HG03521 (cell line): ENCODE measurements at regions not wholly inside any gene's neighbourhood (a gene's known extent, or its start where the extent isn't known, plus 50 kb on each side); places are given as distances from the start of the nearest gene placed in this dataset.

Experiments used
- ATAC-seq: cut with Tn5 transposase; IDR thresholded peaks from one replicate; pipeline ENCODE4 v1.9.1; 2021; ENCODE audit warnings: mild to moderate bottlenecking, moderate library complexity; ENCODE audit not compliant: unreplicated experiment

- no peak for ATAC-seq
These were observed 1825.1 kb upstream of the IGFBP7 start for GRCh38 chr4:58935332-58935731.

- ATAC-seq, result no peak
These were observed 1826.3 kb upstream of the IGFBP7 start for GRCh38 chr4:58936436-58936835.

GRCh38 chr4:58940167-58940566 is 1830.0 kb upstream of the IGFBP7 start:
- no peak for ATAC-seq

- no peak for ATAC-seq
These were observed 1831.1 kb upstream of the IGFBP7 start for GRCh38 chr4:58941286-58941685.

GRCh38 chr4:58953575-58953974 is 1843.4 kb upstream of the IGFBP7 start:
- ATAC-seq, result no peak

- ATAC-seq, result no peak
These were observed 1847.5 kb upstream of the IGFBP7 start for GRCh38 chr4:58957711-58958110.

GRCh38 chr4:58961283-58961682 is 1851.1 kb upstream of the IGFBP7 start:
- no peak for ATAC-seq

- no peak for ATAC-seq
These were observed 1851.7 kb upstream of the IGFBP7 start for GRCh38 chr4:58961925-58962324.

GRCh38 chr4:58962424-58962823 is 1852.2 kb upstream of the IGFBP7 start:
- no peak for ATAC-seq

- ATAC-seq, result no peak
These were observed 1871.6 kb upstream of the IGFBP7 start for GRCh38 chr4:58981828-58982227.

- no peak for ATAC-seq
These were observed 1873.7 kb upstream of the IGFBP7 start for GRCh38 chr4:58983887-58984286.

- ATAC-seq, result no peak
These were observed 1892.0 kb upstream of the IGFBP7 start for GRCh38 chr4:59002148-59002547.

GRCh38 chr4:59024257-59024656 is 1914.1 kb upstream of the IGFBP7 start:
- no peak for ATAC-seq

GRCh38 chr4:59037812-59038211 is 1927.6 kb upstream of the IGFBP7 start:
- no peak for ATAC-seq

- ATAC-seq, result no peak
These were observed 1928.9 kb upstream of the IGFBP7 start for GRCh38 chr4:59039046-59039445.

GRCh38 chr4:59044286-59044900 is 1934.2 kb upstream of the IGFBP7 start:
- ATAC-seq, result no peak

GRCh38 chr4:59054086-59054485 is 1943.9 kb upstream of the IGFBP7 start:
- no peak for ATAC-seq

- no peak for ATAC-seq
These were observed 1947.6 kb upstream of the IGFBP7 start for GRCh38 chr4:59057804-59058203.

- ATAC-seq, result no peak
These were observed 1948.4 kb upstream of the IGFBP7 start for GRCh38 chr4:59058543-59058942.

- no peak for ATAC-seq
These were observed 1950.0 kb upstream of the IGFBP7 start for GRCh38 chr4:59060002-59060846.

GRCh38 chr4:59060895-59061294 is 1950.7 kb upstream of the IGFBP7 start:
- ATAC-seq, result no peak

GRCh38 chr4:59063015-59063720 is 1953.0 kb upstream of the IGFBP7 start:
- ATAC-seq, result no peak
